RPMI7951 (cell line): ENCODE measurements at regions not wholly inside any gene's neighbourhood (a gene's known extent, or its start where the extent isn't known, plus 50 kb on each side); places are given as distances from the start of the nearest gene placed in this dataset.
A peak's percentile ranks its signal among the peaks of the same experiment; 100 is the strongest.
"Not testable (repeated sequence)": the region's sequence is repeated elsewhere in the genome, so short reads cannot be mapped to it uniquely, and the experiment has no call there.

Experiments
- DNase-seq: peaks from one replicate; pipeline ENCODE4 v3.0.0-alpha.2; 2012; ENCODE audit warnings: low read depth

DNA sequence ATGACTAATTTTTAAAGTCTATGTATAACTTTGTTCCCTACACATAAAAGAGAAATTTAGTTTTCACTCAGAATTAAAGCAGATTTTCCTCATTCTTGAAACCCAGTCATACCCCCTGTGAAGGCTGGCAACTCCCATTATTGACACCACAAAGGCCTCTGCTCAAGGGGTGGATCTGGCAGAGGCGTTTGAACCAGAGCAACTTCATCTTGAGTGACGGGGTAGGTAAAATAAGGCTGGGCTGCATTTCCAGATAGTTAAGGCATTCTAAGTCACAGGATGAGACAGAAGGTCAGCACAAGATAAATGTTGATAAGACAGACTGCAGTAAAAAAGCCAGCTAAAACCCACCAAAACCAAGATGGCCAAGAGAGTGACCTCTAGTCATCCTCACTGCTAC is 177.2 kb upstream of the OR13F1 start:
- DNase-seq: no peak

DNA sequence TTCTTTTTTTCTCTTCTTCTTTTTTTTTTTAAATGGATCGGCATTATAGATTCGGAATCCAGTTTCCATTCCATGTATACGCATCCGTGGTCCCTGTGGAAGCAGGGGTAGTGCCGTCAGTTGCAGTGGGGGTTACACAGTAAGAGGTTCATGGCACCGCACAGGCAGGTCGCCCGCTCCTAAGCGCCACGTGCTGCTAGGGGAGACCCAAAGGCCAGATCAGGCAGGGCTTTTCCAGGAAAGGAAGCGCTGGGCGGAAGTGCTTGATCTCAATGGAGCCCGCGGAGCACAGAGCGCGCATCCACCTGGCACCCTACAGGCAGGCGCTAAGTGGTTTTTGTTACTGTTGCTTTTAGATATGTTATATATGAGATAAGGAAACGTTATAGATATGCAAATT is 174.8 kb upstream of the OR13F1 start:
- DNase-seq: no peak

DNA sequence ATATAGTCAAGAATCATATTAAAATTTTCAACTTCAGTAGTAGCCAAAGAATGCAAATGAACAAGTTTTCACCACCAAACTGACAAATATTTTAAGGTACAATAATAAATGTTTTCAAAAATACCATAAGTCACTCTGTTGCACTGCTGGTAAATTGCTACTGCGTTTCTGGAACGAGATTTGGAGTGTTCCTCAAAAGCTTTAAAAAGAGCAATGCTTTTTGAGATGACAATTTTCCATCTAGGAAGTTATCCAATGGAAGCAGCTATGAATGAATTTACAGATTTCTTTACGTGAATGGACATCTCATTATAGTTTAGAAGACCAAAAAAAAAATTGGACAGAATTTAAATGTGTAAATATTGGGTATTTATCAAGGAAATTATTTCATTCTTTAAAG is 173.2 kb upstream of the OR13F1 start:
- DNase-seq: no peak

DNA sequence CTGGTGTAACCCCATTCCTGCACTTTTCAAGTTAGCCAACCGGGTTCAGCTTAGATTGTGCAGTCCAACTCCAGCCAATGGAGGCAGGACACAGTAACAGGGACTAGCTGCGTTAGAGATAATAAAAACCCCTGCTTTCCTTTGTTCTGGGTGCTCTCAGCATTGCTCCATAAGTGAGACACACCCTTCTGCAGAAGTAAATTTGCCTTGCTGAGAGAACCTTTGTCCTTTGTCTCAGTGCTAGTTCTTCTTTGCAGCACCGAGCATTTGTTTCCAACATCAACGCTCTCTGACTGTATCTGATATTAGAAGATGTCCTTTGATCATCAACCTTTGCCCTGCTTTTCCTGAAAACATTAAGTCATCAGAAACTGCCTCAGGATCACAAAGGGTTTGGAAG is 169.5 kb upstream of the OR13F1 start:
- no peak for DNase-seq

DNA sequence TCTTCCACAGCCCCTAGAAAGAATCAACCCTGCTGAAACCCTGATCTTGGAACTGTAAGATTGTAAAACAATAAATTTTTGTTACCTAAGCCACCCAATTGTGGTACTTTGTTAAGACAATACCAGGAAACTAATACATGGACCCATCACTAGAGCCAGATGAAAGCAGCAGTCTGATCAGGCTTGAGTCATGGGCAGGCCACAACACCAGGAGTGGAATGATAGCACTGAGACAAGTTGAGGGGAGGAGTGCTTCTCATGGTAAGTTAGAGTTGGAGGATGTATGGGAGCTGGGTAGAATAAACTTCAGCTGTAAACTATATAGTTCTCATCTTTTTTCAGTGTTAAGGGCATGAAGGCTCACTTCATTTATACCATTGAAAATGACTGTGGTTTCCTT is 164.4 kb upstream of the OR13F1 start:
- peak; percentile 20 for DNase-seq

DNA sequence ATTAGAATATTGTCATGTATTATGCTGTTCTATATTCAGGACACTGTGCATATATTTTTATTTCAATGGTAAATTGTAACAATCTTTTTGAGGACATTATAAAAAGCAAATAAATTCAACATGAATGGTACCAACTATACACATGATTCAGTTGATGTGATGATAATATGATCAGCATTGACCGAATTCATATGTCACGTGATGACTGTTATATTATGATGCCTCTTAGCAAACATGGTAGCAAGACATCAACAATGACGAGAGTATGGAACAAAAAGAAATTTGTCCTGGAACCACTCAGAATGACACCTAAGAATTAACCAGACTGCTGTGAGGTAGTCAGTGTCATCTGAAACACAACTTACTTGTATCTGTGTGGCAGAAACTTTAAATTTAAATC is 161.5 kb upstream of the OR13F1 start:
- DNase-seq: no peak

DNA sequence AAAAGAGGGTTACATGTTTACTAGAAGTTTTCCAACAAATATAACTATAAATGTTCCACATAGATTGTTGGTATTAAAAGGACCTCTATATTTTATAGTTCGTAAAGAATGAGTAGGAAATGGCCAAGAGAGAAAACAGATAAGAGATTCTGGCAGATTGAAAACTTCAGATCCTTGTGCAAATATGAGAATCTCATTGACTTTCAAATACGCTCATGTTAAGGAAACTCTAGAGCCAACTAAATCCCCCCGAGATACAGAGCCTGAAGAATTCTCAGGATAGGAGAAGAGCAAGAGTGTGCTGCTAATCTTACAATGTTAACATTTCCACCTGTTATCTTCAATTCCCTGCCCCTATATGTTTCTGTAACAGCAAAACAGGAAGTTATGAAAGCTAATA is 159.0 kb upstream of the OR13F1 start:
- DNase-seq: no peak

DNA sequence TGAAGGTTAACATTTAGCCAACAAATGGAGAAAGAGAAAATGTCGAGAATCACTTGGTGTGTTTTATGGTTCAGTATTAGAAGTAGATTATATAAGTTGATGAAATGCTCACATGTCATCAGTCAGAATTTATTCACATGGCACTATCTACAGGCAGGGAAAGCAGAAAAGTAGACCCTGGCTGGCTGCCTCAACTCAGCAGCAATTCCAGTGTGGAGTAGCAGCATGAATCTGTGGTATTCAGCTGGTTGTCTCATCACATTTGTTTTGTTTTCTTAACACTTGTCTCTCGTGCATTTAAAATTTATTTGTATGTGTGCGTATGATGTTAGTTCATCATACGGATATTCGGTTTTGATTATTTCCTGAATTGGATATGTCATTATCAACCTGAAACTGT is 153.5 kb upstream of the OR13F1 start:
- DNase-seq: no peak

DNA sequence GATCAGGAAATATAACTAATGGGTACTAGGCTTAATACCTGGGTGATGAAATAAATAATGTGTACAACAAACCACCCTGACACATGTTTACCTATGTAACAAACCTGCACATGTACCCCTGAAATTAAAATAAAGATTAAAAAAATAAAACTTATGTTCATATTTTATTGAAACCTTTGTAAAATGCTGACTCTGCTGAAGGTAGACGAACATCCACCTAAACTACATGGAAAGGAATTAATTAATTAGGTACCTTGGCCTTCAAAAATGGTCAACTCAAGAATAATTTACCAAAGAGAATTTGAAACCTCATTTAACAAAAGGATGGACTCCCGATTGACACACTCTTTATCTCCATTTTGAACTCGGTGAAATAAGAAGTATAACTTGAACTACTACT is 152.3 kb upstream of the OR13F1 start:
- DNase-seq: no peak

DNA sequence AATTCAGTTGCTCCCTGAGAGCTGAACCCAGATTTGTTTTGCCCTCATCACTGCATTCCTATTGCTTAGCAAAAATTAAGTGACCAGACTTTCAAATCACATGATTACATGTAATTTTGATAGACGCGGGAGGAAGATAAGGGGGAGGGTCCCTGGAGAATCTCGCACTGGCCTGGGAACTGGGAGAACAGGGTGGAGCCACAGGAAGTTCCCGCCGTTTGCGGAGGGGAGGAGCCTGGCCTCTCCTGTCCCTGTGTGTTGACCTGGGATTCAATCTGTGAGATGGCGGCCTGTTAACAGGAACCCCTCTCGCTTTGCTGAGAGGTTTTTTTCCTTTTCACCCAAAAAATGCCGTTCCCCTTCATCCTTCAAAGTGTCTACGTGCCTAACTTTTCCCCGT is 142.9 kb upstream of the OR13F1 start:
- no peak for DNase-seq

DNA sequence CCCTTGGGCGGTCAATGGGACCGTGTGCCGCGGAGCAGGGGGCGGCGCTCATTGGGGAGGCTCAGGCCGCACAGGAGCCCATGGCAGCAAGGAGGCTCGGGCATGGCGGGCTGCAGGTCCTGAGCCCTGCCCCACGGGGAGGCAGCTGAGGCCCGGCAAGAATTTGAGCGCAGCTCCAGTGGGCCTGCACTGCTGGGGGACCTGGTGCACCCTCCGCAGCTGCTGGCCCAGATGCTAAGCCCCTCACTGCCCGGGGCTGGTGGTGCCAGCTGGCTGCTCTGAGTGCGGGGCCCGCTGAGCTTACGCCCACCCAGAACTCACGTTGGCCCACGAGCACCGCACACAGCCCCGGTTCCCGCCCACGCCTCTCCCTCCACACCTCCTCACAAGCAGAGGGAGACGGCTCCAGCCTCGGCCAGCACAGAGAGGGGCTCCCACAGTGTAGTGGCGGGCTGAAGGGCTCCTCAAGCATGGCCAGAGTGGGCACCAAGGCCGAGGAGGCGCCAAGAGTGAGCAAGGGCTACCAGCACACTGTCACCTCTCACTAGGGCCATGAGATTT is 141.1 kb upstream of the OR13F1 start:
- DNase-seq: no peak

DNA sequence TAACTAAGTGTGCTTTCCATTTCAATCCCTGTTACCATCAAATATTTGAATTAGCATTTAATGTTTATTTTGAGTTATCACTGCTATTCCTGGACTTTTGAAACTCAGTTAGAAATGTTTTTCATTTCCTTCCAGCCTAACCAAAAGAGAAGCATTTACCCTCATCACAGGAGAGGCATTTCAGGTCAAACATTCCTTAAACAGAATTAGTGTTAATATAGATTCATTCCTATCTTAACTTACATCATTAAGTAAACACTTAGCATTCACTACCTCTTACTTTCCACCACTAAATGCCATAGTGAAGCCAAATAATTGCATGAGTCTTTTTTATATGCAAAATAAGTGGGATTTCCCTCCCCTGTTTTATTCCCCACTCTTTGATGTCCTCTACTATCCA is 136.6 kb upstream of the OR13F1 start:
- DNase-seq: no peak

DNA sequence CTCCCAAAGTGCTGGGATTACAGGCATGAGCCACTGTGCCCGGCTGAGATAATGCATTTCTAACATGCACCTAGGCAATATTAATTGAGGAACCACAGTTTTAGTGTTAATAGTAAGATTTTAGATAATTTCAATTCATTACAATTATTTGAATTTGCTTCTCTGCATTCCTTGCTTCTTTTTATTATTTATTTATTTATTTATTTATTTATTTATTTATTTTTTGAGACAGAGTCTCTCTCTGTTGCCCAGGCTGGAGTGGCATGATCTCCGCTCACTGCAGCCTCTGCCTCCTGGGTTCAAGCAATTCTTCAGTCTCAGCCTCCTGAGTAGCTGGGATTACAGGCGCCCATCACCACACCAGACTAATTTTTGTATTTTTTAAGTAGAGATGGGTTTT is 135.7 kb upstream of the OR13F1 start:
- DNase-seq: not testable (repeated sequence)

DNA sequence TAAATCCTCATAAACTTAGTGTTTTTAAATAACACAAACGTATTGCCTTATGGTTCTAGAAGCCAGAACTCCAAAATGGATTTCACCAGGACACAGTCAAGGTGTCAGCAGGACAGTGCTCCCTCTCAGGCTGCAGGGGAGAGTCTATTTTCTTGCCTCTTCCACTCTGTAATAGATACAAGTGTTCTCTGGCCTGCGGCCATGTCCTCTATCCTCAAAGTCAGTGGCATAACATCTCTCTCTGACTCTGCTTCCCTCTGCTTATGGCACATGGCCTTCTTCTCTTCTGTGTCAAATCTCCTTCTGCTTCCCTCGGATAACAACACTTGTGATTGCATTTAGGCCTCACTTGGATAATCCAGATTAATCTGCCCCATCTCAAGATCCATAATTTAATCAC is 129.4 kb upstream of the OR13F1 start:
- DNase-seq: no peak

DNA sequence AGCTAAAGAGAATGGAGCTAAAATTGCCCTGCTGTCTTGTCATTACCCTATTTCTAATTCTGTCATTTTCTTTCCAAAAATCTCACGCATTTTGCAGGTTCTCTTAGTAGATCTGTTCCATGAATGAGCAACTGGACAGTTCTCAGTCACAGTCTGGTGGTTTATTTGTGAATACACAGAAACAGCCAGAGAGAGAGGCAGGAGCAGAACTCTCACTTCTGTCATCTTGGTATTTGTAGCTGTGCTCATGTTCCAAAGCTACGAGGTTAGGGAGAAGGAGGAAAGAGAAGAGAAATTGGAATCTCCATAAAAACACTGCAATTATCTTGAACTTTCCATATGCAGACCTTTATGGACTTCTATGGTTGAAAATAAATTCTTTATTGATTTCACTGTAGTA is 118.0 kb upstream of the OR13F1 start:
- no peak for DNase-seq

DNA sequence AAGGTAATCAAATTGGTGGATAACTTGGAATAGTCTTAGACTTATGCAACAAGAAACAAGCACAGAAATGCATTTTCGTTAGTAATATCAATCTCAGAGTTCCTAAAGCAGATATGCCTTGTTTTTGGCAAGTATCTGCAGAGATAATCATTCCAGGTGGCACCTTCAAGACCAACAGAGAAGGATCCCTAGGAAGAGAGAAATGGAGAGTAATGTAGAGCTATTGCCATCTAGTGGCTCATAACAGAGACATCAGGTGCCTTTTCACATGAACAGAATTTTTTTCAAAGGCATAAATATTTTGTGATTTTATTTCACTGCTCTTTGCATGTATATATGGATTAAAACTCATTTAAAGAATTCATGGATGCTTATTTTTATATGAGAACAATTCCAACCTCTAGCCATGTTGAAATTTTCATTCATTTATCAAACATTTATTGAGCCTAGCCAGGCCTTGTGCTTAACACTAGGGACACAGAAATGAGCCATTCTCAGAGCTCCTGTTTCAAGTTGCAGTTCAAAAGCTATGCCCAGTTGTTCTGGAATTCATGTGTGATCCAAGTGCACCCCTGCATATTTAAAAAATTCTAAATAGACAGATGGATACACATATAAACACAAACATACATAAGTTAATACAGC is 117.5 kb upstream of the OR13F1 start:
- peak; percentile 34 for DNase-seq

DNA sequence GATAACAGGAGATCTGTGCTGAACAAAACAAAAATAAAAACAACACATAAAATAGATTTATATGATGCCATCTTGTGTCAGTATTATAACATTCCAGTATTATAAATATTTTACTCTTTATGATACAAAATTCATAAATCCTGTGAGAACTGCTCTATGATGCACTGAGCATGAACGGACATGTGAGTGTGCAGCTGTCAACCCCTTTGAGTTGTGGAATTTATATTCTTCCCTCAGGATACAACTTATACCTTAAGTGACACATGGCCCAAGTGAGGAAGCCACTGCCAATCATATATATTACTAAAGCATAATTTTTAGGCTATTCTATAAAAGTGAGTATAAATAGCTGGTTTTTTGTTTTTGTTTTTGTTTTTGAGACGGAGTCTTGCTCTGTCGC is 116.0 kb upstream of the OR13F1 start:
- no peak for DNase-seq

DNA sequence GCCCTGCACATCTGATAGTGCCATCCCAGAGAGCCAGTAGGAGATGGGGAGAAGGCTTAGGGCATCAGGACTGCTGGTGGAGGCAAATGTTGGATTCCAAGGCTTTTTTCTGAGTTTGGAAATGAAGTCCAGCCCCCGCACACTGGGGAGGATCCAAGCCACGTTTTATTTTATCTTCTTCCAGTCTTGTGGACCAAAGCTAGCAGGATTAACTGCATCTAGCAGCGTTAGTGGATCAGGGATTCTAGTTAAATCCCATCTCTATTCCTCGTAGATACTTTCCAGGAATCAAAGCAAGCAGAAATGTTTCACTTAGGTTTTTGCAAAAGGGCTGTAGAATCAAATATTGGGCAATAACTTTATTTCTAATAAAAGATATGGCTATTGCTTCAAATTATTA is 114.7 kb upstream of the OR13F1 start:
- DNase-seq: no peak

DNA sequence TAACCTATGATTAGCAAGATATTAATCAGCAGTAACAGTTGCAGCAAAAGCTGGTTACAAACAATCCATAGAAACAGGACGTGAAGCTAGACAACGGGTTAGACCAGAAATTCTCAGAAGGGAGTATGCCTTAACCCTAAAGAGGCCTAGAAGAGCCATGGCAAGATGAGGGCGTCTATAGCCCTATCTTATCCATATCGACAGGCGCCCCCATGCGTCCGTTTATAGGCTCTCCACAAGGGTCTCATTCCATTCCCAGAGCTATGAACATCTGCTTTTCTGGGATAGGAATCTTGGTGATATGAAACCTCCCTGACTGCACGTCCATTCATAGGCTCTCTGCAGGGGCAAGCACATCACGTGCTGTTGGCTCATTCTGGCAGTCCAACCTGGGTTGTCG is 109.2 kb upstream of the OR13F1 start:
- peak; percentile 19 for DNase-seq

DNA sequence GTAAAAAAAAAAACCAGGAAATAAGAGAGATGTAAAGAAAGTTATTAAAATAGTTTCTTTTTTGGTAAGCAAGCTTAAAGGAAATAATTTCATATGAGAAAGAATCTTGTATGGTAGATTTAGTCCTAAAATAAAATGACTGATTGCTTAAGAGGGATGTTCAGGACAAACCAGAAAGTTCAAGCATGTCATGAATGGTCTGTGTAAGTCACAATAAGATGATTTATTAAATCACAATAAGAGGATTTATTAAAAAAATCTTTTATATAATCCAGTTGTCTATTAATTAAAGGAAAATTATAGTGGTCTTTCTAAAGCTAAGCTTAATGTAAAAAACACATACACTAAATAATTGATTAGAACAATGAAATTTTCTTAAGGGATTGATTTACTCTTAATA is 91.8 kb upstream of the OR13F1 start:
- DNase-seq: peak; percentile 18

DNA sequence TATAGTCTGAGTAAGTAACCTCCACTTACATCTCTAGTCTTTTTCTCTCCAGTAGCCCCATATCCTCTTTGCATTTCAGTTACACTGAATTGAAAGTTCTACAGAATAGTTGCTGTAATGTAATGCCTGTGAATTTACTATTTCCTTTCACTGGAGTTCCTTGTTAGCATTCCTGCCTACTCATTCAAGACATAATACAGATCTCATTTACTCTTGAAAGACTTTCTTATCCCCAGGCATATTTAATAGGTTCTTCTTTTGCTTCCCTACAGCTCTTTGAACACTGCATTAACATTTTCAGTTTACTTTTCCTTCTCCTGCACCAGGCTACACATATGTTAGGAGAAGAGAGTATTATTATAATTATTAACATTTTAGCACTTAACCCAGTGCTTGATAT is 87.6 kb upstream of the OR13F1 start:
- no peak for DNase-seq

DNA sequence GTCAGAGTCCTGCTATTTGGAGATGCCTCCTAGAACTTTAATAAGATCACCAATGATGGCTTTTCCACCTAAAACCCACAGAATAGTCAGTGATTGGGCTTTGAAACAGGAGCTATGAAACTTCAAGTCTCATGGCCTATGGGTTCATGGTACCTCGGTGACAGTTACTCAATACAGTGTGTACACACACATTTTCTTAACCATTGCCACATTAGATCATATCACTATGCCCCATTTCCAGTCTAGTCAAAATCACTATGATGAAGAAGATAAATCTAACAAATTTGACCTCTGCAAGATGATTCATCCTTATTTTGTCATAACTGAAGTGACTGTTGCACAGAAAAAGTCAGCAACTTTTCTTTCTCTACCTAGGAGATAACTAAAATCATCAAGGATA is 86.8 kb upstream of the OR13F1 start:
- no peak for DNase-seq

DNA sequence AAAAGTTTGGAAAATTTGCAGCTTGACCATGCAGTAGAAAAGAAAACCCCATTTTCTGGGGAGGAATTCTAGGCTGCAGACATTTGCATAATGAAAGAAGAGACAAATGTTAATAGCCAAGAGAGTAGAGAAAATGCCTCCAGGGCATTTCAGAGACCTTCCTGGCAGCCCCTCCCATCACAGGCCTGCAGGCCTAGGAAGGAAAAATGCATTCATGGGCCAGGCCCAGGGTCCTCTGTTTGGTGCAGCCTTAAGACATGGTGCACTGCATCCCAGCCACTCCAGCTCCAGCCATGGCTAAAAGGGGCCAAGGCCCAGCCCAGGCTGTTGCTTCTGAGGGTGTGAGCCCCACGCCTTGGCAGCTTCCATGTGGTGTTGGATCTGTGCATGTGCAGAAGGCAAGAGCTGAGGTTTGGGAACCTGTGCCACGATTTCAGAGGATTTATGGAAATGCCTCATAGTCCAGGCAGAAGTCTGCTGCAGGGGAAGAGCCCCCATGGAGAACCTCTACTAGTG is 75.0 kb upstream of the OR13F1 start:
- DNase-seq: no peak

DNA sequence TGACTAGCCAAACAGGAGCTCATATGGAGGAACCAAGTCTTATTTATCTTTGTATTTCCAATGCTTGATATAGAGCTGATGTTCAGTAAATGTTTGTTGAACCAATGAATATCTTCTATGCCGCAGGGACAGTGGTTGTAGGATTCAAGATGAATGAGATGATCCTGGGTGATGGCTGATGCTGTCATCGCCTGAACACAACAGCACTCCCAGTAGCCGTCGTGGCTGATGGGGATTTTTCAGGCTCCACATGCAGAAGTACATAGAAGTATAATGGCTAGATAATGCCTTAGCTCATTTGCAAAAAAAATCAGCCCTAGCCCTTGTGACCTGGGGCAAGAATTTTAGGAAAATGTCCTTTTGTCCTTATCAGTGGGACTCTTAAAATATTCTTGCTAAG is 69.0 kb upstream of the OR13F1 start:
- no peak for DNase-seq
